ENCODE measurements at regions not wholly inside any gene's neighbourhood (a gene's known extent, or its start where the extent isn't known, plus 50 kb on each side); places are given as distances from the start of the nearest gene placed in this dataset.

- TF ChIP-seq ELF4 (IDR thresholded peaks at IDR 0.05) (no peak), NFRKB (IDR thresholded peaks at IDR 0.05) (no peak), SP1 (IDR thresholded peaks at IDR 0.05) (no peak), PKNOX1 (IDR thresholded peaks at IDR 0.05) (no peak), L3MBTL2 (conservative IDR thresholded peaks at IDR 0.05) (no peak), FOXK2 (IDR thresholded peaks at IDR 0.05) (no peak), TARDBP (IDR thresholded peaks at IDR 0.05) (no peak), FOXM1 (IDR thresholded peaks at IDR 0.05; ENCODE audit: borderline replicate concordance) (no peak), ARNT (IDR thresholded peaks at IDR 0.05) (no peak), SUZ12 (IDR thresholded peaks at IDR 0.05) (no peak), ZNF384 (IDR thresholded peaks at IDR 0.05) (no peak), BHLHE40 (IDR thresholded peaks at IDR 0.05; ENCODE audit: borderline replicate concordance) (no peak), FOXA1 (IDR thresholded peaks at IDR 0.05) (no peak)
Observed at GRCh38 chr3:144351773-144352365, 380.2 kb downstream of the DIPK2A start.
